Skeletal muscle satellite cell (primary cell): ENCODE measurements at regions not wholly inside any gene's neighbourhood (a gene's known extent, or its start where the extent isn't known, plus 50 kb on each side); places are given as distances from the start of the nearest gene placed in this dataset.

ENCODE experiments used
- H3K27me3 ChIP-seq: 2 replicates; pipeline ENCODE4 v1.7.0; 2013; ENCODE audit warnings: low read length; ENCODE audit not compliant: control insufficient read depth, insufficient read depth
- H3K36me3 ChIP-seq: 2 replicates; pipeline ENCODE4 v1.7.0; 2013; ENCODE audit warnings: mild to moderate bottlenecking, control low read depth, low read length; ENCODE audit not compliant: insufficient read depth
- H3K4me1 ChIP-seq: 2 replicates; pipeline ENCODE4 v1.7.0; 2013; ENCODE audit warnings: low read length; ENCODE audit not compliant: control insufficient read depth, insufficient read depth
- H3K4me2 ChIP-seq: 2 replicates; pipeline ENCODE4 v1.7.0; 2013; ENCODE audit warnings: mild to moderate bottlenecking, low read length
- H3K4me3 ChIP-seq: 2 replicates; pipeline ENCODE4 v1.7.0; 2013; ENCODE audit warnings: low read length
- H3K9ac ChIP-seq: 2 replicates; pipeline ENCODE4 v1.7.0; 2013; ENCODE audit warnings: mild to moderate bottlenecking, low read depth, low read length, moderate library complexity
- H3K9me3 ChIP-seq: replicated peaks from 2 replicates; pipeline ENCODE4 v1.7.0; 2013; ENCODE audit warnings: mild to moderate bottlenecking, control low read depth, low read length

DNA sequence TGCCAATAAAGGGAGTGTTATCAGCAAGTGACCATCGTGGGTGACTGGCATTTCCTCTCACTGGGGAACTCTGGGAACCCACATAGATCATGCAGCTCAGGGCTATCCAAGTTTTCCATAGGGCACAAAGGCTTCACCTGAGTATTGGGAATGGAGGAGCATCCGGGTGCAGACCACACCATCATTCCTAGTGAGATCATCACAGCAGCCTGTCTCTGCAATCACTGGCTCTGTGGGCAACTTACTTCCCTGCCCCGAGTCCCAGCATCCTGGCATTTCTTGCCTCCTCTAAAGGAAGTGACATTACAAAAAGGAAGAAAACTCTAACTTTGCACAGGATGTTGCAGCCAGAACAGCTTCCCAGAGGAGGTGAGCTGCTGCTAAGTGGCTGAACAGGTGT lies 80.6 kb upstream of the SHB start:
- no peak overlapping the region for H3K4me3 ChIP-seq
- no peaks in the 10 kb centered on the region for H3K36me3 ChIP-seq
- no peak overlapping the region for H3K4me2 ChIP-seq
- peaks cover 53% of the 10 kb centered on the region for H3K27me3 ChIP-seq
- H3K9me3 ChIP-seq: no peaks in the 10 kb centered on the region
- H3K4me1 ChIP-seq: no peaks in the 10 kb centered on the region
- H3K9ac ChIP-seq: no peak overlapping the region

DNA sequence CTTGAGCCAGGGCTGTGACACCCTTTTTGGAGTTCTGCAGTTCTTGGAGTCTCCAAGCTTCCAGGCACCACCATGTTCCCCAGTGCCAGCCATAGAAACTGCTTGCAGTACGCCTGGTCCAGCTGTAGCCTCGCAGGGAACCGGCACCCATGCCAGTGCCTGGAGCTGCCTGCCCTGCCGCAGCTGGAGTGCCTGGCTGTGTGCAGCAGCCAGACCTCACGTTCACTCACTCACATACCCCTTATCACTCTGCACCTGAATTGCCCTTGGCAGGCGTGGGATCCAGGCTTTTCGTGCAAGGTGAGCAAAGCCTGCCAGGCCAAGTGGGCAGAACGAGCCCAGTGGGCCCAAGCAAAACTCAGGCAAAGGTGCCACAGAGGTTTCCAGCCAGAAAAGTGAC lies 77.8 kb upstream of the SHB start:
- H3K27me3 ChIP-seq: peaks cover 62% of the 10 kb centered on the region
- no peak overlapping the region for H3K9ac ChIP-seq
- no peak overlapping the region for H3K4me3 ChIP-seq
- H3K36me3 ChIP-seq: no peaks in the 10 kb centered on the region
- H3K4me2 ChIP-seq: no peak overlapping the region
- H3K9me3 ChIP-seq: no peaks in the 10 kb centered on the region
- H3K4me1 ChIP-seq: peaks cover 7% of the 10 kb centered on the region

DNA sequence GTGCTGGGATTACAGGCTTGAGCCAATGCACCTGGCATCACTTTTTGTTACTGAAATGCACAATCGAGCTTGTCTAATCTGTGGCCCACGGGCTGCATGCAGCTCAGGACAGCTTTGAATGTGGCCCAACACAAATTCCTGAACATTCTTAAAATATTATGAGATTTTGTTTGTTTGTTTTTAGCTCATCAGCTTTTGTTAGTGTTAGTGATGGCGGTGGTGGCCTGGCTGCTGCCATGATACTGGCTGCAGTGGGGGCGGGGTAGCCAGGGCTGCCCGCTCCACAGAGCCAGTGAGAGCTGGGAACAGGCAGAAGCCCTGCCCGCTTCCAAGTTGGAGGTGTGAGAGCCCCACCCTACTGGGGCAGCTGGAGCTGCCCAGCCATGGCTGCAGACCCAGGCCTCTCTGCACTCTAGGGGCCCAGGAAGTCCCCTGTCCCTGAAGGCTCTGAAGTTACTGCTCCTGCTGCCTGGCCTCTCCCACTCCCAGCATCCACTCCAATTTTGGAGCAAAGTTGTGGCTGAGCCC lies 76.6 kb upstream of the SHB start:
- no peak overlapping the region for H3K9ac ChIP-seq
- peaks cover 57% of the 10 kb centered on the region for H3K27me3 ChIP-seq
- H3K36me3 ChIP-seq: no peaks in the 10 kb centered on the region
- no peaks in the 10 kb centered on the region for H3K9me3 ChIP-seq
- no peak overlapping the region for H3K4me2 ChIP-seq
- H3K4me1 ChIP-seq: peaks cover 15% of the 10 kb centered on the region
- H3K4me3 ChIP-seq: no peak overlapping the region

DNA sequence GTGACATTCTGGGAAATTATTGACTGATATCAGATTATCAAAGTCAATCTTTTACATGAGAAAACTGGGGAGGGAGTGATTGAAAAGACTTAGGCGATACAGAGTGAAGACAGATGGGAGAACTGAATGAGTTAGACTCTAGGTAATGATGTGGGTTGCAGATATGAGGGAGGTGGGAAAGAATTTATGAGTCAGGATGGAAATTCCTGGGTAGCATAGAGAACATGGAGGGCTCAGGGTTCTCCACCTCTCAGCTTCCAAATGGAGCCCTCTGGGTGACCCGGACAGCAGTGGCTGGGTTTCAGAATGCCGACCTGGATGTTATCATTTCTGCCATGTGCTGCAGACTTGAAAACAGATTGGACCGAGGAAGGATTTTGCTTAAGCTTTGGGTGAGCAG lies 75.4 kb upstream of the SHB start:
- H3K9ac ChIP-seq: no peak overlapping the region
- H3K4me1 ChIP-seq: peaks cover 15% of the 10 kb centered on the region
- no peaks in the 10 kb centered on the region for H3K36me3 ChIP-seq
- no peak overlapping the region for H3K4me3 ChIP-seq
- H3K27me3 ChIP-seq: peaks cover 57% of the 10 kb centered on the region
- H3K4me2 ChIP-seq: no peak overlapping the region
- H3K9me3 ChIP-seq: no peaks in the 10 kb centered on the region

DNA sequence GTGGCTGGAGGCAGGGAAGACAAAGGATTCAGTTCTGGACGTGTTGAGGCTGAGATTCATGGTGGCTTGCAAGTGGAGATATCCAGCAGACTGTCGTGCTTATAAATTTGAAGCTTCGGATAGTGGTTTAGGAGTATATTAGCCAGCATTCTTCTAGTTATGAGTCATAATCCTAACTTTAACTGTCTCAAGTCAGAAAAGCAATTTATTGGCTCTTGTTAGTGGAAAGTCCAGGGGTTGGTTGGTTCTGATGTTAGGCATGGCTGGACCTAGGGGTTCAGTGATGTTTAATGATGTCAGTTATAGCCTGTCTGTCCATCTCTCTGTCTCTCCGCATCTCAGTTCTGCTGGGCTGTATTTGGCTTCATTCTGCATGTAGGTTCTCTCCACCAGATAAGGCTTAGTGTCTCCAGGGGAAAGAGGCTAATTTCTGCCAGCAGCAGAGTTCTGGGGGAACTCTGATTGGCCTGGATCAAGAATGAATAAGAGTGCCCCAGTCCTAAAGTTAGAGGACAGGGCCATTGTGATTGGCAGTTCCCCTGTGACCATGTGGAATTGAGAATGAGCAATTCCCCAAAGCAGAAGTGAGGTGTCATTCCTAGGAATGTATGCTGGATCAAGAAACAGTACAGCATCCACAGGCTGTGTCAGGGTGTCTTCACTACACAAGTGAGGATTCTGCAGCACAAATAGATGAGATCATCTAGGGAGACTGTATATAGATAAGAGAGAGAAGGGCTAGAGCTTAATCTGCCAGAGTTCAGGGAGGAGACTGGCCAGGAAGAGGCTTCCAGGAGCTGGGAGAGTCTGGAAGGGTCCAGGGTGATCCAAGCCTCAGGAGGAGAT lies 72.9 kb upstream of the SHB start:
- Histone ChIP-seq H3K4me3 (no peak overlapping the region), H3K4me1 (peaks cover 15% of the 10 kb centered on the region), H3K27me3 (peaks cover 64% of the 10 kb centered on the region), H3K9ac (no peak overlapping the region), H3K4me2 (peak overlapping the region; percentile 47), H3K9me3 (no peaks in the 10 kb centered on the region), H3K36me3 (no peaks in the 10 kb centered on the region)

DNA sequence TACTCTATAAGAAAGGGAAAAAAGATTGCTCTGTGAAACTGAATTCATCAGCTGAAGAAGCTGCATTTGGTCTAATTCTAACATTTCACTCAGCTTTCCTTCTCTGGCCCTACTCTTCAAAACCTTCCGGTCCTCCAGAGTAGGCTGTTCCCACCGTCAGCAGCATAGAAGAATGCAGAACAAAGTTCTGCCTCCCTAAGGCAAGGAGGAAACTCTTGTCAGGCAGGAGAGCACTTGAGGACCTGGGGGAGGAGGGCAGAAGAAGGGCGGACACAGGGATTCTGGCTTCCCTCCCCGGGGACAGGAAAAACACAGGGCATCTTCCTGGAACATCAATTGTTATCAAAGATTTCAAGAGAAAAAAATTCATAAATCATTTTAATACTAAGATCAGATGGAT lies 69.2 kb upstream of the SHB start:
- Histone ChIP-seq H3K36me3 (no peaks in the 10 kb centered on the region), H3K9ac (no peak overlapping the region), H3K4me1 (peaks cover 15% of the 10 kb centered on the region), H3K4me2 (no peak overlapping the region), H3K27me3 (peaks cover 69% of the 10 kb centered on the region), H3K9me3 (no peaks in the 10 kb centered on the region), H3K4me3 (no peak overlapping the region)

DNA sequence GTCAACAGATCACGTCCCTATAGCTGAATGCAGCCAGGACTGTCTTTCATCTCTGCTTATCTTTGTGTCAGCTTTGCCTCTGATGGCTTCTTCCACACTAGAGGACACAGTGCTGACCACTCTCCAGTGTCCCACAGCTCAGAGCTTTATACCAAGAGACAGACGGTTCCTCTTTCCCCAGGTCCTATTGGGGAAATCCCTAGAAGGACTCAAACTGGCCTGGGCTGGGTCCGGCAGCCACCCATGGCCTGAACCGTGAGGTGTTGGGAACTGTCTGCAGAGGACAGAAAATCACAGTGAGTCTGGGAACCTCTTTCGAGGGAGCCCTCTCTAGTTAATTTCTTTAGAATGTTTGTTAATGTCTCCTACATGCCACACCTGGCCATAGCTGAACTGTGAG lies 68.3 kb upstream of the SHB start:
- H3K9me3 ChIP-seq: no peaks in the 10 kb centered on the region
- H3K4me3 ChIP-seq: no peak overlapping the region
- no peak overlapping the region for H3K9ac ChIP-seq
- peaks cover 13% of the 10 kb centered on the region for H3K4me1 ChIP-seq
- peaks cover 73% of the 10 kb centered on the region for H3K27me3 ChIP-seq
- H3K4me2 ChIP-seq: no peak overlapping the region
- no peaks in the 10 kb centered on the region for H3K36me3 ChIP-seq

DNA sequence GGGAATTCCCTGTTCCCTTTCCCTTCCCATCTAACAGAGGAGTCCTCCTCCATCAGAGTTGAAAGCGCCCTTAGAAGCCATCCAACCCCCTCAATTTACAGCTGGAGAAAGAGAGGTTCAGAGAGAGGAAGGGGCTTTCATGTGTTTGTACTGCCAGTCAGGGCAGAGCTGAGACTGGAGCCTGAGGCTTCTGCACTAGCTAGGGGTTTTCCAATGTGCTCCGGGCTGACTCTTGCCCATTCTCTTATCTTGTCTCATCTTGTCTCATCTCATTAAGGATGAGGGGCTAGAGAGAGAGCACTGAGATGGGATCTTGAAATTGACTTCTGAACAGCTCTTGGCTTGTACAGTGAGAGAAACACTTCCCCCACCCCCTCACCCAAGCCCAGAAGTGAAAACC lies 67.4 kb upstream of the SHB start:
- Histone ChIP-seq H3K9ac (no peak overlapping the region), H3K4me3 (no peak overlapping the region), H3K4me1 (peaks cover 3% of the 10 kb centered on the region), H3K36me3 (no peaks in the 10 kb centered on the region), H3K27me3 (peaks cover 76% of the 10 kb centered on the region), H3K9me3 (no peaks in the 10 kb centered on the region), H3K4me2 (no peak overlapping the region)

DNA sequence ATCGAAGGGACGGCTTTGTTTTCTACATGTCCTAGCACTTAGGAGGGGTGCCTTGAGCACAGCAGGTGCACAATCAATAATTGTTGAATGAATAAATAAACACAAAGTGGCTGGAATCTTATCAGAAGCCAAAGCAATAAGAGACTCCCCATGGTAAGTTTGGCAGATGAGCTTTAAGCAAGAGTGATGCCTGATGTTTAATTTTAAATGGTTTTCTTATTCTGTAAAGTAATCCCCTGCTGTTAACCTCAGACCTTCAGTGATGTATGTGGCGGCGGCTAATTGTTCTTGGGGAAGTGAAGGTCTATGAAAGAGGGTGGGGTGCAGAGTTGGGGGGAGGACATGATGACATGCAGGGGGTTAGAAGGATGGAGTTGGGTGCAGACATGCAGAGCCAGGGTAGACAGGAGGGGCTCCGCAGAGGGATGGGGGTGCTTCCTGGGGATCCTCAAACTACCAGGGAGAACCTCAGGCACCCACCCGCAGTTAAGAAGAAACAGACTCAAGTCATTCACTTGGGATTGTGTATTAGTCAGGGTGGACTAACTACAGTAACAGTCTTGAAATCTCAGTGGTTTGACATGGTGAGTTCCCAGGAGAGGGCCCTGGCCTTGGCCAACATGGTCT lies 65.7 kb upstream of the SHB start:
- Histone ChIP-seq H3K4me3 (no peak overlapping the region), H3K27me3 (peaks cover 74% of the 10 kb centered on the region), H3K9ac (no peak overlapping the region), H3K9me3 (no peaks in the 10 kb centered on the region), H3K4me1 (no peaks in the 10 kb centered on the region), H3K36me3 (no peaks in the 10 kb centered on the region), H3K4me2 (no peak overlapping the region)

DNA sequence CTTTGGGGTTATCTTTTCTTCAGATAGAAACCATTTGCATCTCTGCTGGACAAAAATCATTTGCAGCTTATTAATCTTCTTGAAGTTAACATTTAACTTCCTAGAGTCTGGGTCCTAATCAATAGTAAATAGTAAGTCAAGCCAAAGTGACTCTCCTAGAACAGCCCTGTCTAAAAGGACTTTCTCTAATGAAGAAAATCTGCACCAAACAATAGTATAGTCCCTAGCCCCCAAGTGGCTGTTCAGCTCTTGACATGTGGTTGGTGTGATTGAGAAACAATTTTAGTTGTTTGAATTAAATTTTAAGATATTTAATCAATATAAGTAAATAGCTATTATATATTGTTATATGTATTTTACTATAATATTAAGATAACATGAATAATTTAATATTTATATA lies 64.6 kb upstream of the SHB start:
- Histone ChIP-seq H3K4me1 (no peaks in the 10 kb centered on the region), H3K36me3 (no peaks in the 10 kb centered on the region), H3K9me3 (no peaks in the 10 kb centered on the region), H3K4me3 (no peak overlapping the region), H3K9ac (no peak overlapping the region), H3K4me2 (no peak overlapping the region), H3K27me3 (peaks cover 72% of the 10 kb centered on the region)

DNA sequence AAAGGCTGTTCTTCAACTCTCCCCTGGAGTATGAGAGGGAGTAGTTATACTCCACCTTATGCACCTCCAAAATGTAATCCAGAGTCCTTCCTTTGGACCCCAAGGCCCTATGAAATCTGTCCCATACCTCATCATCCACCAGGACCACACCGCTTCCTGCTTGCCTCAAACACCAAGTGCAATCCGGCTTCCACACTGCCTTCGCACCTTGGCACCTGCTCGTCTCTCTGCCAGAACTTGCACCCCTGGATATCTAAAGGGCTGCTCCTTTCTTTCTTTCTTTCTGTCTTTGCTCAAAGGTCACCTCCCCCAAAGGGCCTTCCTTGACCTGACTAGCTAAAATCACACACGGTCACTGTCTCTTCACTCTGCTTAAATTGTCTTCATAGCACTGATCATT lies 63.9 kb upstream of the SHB start:
- H3K4me2 ChIP-seq: no peak overlapping the region
- H3K4me1 ChIP-seq: no peaks in the 10 kb centered on the region
- H3K27me3 ChIP-seq: peaks cover 71% of the 10 kb centered on the region
- no peak overlapping the region for H3K9ac ChIP-seq
- no peaks in the 10 kb centered on the region for H3K9me3 ChIP-seq
- H3K4me3 ChIP-seq: no peak overlapping the region
- no peaks in the 10 kb centered on the region for H3K36me3 ChIP-seq

DNA sequence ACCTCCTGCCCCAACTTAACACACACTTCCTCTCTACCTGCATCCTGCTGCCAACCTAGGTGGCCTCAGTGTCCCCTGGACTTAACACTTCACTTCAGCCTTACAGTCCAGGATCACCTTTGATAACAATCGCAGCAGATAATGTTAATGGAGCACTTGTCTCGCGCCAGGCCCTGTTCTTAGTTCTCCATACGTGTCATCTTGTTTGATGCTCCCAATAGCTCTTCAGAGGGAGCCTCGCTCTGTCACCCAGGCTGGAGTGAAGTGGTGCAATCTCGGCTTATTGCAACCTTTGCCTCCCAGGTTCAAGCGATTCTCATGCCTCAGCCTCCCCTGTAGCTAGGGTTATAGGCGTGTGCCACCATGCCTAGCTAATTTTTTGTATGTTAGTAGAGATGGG lies 62.7 kb upstream of the SHB start:
- Histone ChIP-seq H3K4me1 (no peaks in the 10 kb centered on the region), H3K27me3 (peaks cover 69% of the 10 kb centered on the region), H3K9ac (no peak overlapping the region), H3K9me3 (no peaks in the 10 kb centered on the region), H3K36me3 (no peaks in the 10 kb centered on the region), H3K4me3 (no peak overlapping the region), H3K4me2 (no peak overlapping the region)
